22Rv1 (cell line): ENCODE measurements at regions not wholly inside any gene's neighbourhood (a gene's known extent, or its start where the extent isn't known, plus 50 kb on each side); places are given as distances from the start of the nearest gene placed in this dataset.

ENCODE experiments used
- ZFX ChIP-seq: fragments of 450-650 bp; IDR thresholded peaks from 2 replicates; pipeline ENCODE4 v1.6.1; 2017; ENCODE audit warnings: antibody characterized with exemption, borderline replicate concordance
- TF ChIP-seq, protein P1 (sequence below): fragments of 450-650 bp; IDR thresholded peaks from 2 replicates; pipeline ENCODE4 v1.5.1; 2017; ENCODE audit warnings: mild to moderate bottlenecking

DNA sequence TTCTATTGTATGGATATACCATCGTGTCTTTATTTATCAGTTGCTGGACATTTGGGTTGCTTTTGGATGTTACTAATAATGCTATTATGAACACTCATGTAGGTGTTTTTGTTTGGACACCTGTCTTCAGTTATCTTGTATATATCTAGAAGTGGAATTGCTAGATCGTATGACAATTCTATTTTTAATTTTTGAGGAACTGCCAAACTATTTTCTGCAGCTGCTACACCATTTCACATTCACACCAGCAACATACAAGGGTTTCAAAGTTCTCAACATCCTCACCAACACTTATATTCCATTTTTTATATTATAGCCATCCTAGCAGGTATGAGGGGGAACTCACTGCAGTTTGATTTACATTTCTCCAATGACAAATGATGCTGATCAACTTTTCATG lies 324.6 kb downstream of the CAAP1 start:
- TF ChIP-seq, protein P1, sequence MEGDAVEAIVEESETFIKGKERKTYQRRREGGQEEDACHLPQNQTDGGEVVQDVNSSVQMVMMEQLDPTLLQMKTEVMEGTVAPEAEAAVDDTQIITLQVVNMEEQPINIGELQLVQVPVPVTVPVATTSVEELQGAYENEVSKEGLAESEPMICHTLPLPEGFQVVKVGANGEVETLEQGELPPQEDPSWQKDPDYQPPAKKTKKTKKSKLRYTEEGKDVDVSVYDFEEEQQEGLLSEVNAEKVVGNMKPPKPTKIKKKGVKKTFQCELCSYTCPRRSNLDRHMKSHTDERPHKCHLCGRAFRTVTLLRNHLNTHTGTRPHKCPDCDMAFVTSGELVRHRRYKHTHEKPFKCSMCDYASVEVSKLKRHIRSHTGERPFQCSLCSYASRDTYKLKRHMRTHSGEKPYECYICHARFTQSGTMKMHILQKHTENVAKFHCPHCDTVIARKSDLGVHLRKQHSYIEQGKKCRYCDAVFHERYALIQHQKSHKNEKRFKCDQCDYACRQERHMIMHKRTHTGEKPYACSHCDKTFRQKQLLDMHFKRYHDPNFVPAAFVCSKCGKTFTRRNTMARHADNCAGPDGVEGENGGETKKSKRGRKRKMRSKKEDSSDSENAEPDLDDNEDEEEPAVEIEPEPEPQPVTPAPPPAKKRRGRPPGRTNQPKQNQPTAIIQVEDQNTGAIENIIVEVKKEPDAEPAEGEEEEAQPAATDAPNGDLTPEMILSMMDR: no peak
- TF ChIP-seq ZFX: no peak
